ENCODE measurements at regions not wholly inside any gene's neighbourhood (a gene's known extent, or its start where the extent isn't known, plus 50 kb on each side); places are given as distances from the start of the nearest gene placed in this dataset.

GRCh38 chr5:8598996-8599395 lies 730.0 kb downstream of the MTRR start:
- Histone ChIP-seq H3K4me1 (no peaks in the 10 kb centered on the region), H3K9me3 (no peaks in the 10 kb centered on the region), H3K36me3 (no peaks in the 10 kb centered on the region), H3K4me3 (no peak overlapping the region), H3K27ac (no peak overlapping the region), H3K27me3 (no peaks in the 10 kb centered on the region)
- DNase-seq (no peak), ATAC-seq (no peak)
- no peak for TF ChIP-seq CTCF (IDR thresholded peaks at IDR 0.05)
- intact Hi-C loops (cut with DNase I) = no loop called here

DNA sequence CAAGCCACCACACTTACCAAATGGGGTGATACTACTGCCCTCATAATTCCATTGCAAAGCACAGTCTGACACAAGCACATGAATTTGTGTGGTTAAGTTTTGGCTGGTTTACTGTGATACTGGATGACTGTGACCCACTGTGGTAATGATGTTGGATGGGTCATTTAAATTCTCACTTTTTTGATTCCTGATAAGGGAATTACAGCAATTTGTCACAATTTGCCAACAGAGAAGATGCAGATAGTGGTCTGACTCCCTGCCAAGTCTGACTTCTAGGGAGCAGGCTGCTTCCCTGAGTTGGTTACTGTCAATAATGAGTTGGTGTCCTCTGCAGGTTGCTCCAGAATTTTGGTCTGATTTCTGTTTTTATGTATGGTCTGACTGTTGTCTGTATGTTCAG lies 731.9 kb downstream of the MTRR start:
- DNase-seq (no peak), ATAC-seq (no peak)
- no peaks in the 10 kb centered on the region for H3K9me3 ChIP-seq
- no peaks in the 10 kb centered on the region for H3K36me3 ChIP-seq
- H3K4me3 ChIP-seq = no peak overlapping the region
- intact Hi-C loops (cut with DNase I) = no loop called here
- no peak overlapping the region for H3K27ac ChIP-seq
- no peaks in the 10 kb centered on the region for H3K4me1 ChIP-seq
- H3K27me3 ChIP-seq = no peaks in the 10 kb centered on the region
- no peak for TF ChIP-seq CTCF (IDR thresholded peaks at IDR 0.05)

DNA sequence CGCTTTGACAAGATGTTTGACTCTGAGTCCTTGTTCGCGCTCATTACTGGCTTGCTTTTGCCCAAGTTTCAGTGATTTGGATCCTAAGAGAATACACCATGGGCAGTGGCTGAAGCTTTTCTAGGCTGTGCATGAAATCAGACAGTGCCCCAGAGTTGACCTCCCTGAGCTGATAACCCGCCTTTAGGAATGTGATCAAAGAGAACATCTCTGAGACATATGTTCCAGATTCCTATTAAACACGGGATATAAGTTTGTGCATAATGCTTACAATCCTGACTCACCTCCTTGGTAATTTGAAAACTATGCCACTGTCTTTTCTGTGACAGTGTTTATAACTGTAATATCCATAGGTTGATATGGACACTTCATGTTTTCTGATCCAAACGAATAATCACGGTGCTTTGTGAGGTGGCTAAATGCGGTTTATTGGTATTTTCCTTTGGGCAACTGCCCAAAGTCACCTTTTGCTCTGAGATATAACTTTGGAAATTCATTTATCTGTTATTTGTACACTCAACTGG lies 732.9 kb downstream of the MTRR start:
- ATAC-seq (no peak), DNase-seq (no peak)
- TF ChIP-seq CTCF (IDR thresholded peaks at IDR 0.05) = no peak
- H3K4me3 ChIP-seq = no peak overlapping the region
- H3K36me3 ChIP-seq = no peaks in the 10 kb centered on the region
- no peaks in the 10 kb centered on the region for H3K27me3 ChIP-seq
- intact Hi-C loops (cut with DNase I) = no loop called here
- no peaks in the 10 kb centered on the region for H3K9me3 ChIP-seq
- H3K4me1 ChIP-seq = no peaks in the 10 kb centered on the region
- H3K27ac ChIP-seq = no peak overlapping the region

DNA sequence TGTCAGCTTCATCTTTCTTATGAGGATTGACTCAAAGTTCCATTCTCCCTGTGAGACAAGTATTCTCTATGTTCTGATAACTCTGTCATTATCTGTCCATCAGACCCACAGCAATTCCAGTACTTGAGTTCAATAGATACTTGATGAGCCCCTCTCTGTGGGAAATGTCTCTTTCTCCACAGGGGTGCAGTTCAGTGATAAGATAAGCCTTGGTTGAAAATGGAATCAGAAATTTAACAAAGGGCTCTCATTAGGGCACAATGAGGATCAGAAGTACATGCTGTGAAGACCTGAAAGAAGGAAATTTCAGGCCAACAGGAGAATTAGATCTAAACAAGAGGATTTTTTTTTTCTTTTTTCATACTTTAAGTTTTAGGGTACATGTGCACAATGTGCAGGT lies 737.3 kb downstream of the MTRR start:
- no peaks in the 10 kb centered on the region for H3K4me1 ChIP-seq
- no peak overlapping the region for H3K4me3 ChIP-seq
- H3K9me3 ChIP-seq = no peaks in the 10 kb centered on the region
- ATAC-seq = no peak
- no peak overlapping the region for H3K27ac ChIP-seq
- H3K36me3 ChIP-seq = no peaks in the 10 kb centered on the region
- no peaks in the 10 kb centered on the region for H3K27me3 ChIP-seq
- TF ChIP-seq CTCF (IDR thresholded peaks at IDR 0.05) = no peak
- intact Hi-C loops (cut with DNase I) = no loop called here
- no peak for DNase-seq

- ATAC-seq (no peak), DNase-seq (no peak)
- no peaks in the 10 kb centered on the region for H3K27me3 ChIP-seq
- no peak overlapping the region for H3K4me3 ChIP-seq
- no peaks in the 10 kb centered on the region for H3K9me3 ChIP-seq
- no peak for TF ChIP-seq CTCF (IDR thresholded peaks at IDR 0.05)
- intact Hi-C loops (cut with DNase I) = no loop called here
- H3K27ac ChIP-seq = no peak overlapping the region
- no peaks in the 10 kb centered on the region for H3K4me1 ChIP-seq
- H3K36me3 ChIP-seq = no peaks in the 10 kb centered on the region
Observed at GRCh38 chr5:8611067-8611466, 742.1 kb downstream of the MTRR start.

Data from left lung (tissue), 4 donors.